ENCODE measurements at regions not wholly inside any gene's neighbourhood (a gene's known extent, or its start where the extent isn't known, plus 50 kb on each side); places are given as distances from the start of the nearest gene placed in this dataset.

DNA sequence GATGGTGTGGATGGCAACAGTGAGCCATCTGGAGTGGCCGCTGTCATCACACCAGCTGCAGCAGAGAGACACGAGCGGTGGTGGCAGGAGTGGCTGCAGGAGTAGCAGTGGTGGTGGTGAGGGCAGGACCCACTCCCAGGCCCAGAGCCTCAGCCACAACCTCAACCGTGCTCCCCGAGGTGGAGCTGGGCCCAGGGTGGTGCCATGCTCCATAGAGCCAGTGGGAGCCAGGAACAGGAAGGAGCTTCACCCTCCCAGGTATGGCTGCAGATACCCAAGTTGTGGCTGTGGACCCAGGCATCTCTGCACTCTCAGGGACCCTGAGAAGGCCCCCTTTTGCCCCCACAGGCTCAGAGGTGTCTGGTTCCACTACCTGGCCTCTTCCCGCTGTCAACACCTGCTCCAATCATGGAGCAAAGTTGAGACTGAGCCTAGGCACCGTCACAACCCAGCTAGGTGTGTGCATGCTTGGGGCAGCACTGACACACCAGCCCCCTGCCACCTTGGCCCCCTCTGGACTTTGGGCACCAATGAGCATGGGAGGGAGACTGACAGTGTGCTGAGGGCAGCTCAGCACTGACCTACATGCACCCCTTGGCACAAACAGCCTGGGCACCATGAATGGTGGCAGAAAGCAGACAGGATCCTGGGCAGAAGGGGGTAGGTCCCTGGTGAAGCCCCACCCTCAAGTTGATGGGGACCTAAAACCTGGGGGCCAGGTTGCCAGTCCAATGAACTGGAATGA lies 188.9 kb downstream of the NDUFA10 start:
- Histone ChIP-seq H3K4me3 (no peak overlapping the region), H3K36me3 (peaks cover 0 to 9% (median 0%) of the 10 kb centered on the region in 11 experiments; a peak in 3 of 22 replicates), H3K27ac (no peak overlapping the region), H3K27me3 (no peaks in the 10 kb centered on the region), H4K20me1 (no peaks in the 10 kb centered on the region), H3K9me3 (replicated peaks in 1 of 11) (peaks cover 17 to 52% (median 29%) of the 10 kb centered on the region in 11 experiments), H3K4me2 (no peak overlapping the region), H3K4me1 (peaks cover 0 to 10% (median 2%) of the 10 kb centered on the region in 10 experiments; a peak in 6 of 20 replicates), H3K9ac (no peak overlapping the region)
- no peak for TF ChIP-seq Cebpa-rat (IDR thresholded peaks at IDR 0.05)

DNA sequence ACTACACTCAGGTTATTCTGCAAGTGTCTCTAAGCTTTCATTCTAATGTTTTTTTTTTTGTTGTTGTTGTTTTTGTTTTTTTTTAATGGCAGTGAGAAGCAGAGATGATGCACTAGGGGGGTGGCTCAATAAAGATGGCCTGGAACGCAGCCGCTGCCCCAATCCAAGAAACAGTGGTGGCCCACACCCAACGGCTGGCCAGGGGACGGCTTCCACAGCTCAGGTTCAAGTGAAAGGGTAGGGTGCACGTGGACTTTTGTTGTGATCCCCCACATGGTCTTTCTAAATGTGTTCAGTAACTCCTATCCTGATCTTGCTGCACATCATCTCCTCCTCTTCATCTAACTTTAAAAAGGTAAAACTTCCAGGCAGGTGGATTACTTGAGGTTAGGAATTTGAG lies 190.1 kb downstream of the NDUFA10 start:
- H3K4me1 ChIP-seq: peaks cover 0 to 16% (median 8%) of the 10 kb centered on the region in 10 experiments; a peak in 12 of 20 replicates
- H3K27me3 ChIP-seq: no peaks in the 10 kb centered on the region
- H3K9me3 ChIP-seq (replicated peaks in 1 of 11): peaks cover 17 to 52% (median 29%) of the 10 kb centered on the region in 11 experiments
- peaks cover 0 to 9% (median 0%) of the 10 kb centered on the region in 11 experiments; a peak in 3 of 22 replicates for H3K36me3 ChIP-seq
- no peak overlapping the region for H3K9ac ChIP-seq
- no peak overlapping the region for H3K27ac ChIP-seq
- no peak overlapping the region for H3K4me2 ChIP-seq
- no peak overlapping the region for H3K4me3 ChIP-seq
- TF ChIP-seq Cebpa-rat (IDR thresholded peaks at IDR 0.05): no peak
- H4K20me1 ChIP-seq: no peaks in the 10 kb centered on the region

DNA sequence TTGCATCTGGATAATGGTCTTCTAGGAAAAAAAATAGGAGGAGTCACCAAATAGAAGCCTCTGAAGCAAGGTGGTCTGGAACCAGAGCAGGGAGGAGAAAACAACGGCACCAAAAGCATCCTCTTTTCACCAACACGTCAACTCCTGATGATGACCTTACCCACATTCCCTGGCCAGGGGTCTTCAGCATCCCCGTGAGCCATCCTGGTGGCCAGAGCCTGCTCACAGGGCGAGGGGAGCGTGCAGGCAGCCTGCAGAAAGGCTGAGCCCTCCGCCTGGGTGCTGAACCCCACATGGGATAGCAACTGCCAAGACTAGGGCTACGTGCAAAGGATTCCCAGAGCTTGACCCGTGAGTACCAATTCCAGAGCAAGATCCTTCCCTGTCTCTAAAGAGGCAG lies 191.0 kb downstream of the NDUFA10 start:
- Histone ChIP-seq H4K20me1 (no peaks in the 10 kb centered on the region), H3K9me3 (replicated peaks in 1 of 11) (peaks cover 17 to 49% (median 29%) of the 10 kb centered on the region in 11 experiments), H3K9ac (no peak overlapping the region), H3K27me3 (no peaks in the 10 kb centered on the region), H3K4me3 (no peak overlapping the region), H3K36me3 (peaks cover 0 to 9% (median 0%) of the 10 kb centered on the region in 11 experiments; a peak in 3 of 22 replicates), H3K4me2 (no peak overlapping the region), H3K27ac (no peak overlapping the region), H3K4me1 (peaks cover 0 to 25% (median 15%) of the 10 kb centered on the region in 10 experiments; a peak in 17 of 20 replicates)
- no peak for TF ChIP-seq Cebpa-rat (IDR thresholded peaks at IDR 0.05)

DNA sequence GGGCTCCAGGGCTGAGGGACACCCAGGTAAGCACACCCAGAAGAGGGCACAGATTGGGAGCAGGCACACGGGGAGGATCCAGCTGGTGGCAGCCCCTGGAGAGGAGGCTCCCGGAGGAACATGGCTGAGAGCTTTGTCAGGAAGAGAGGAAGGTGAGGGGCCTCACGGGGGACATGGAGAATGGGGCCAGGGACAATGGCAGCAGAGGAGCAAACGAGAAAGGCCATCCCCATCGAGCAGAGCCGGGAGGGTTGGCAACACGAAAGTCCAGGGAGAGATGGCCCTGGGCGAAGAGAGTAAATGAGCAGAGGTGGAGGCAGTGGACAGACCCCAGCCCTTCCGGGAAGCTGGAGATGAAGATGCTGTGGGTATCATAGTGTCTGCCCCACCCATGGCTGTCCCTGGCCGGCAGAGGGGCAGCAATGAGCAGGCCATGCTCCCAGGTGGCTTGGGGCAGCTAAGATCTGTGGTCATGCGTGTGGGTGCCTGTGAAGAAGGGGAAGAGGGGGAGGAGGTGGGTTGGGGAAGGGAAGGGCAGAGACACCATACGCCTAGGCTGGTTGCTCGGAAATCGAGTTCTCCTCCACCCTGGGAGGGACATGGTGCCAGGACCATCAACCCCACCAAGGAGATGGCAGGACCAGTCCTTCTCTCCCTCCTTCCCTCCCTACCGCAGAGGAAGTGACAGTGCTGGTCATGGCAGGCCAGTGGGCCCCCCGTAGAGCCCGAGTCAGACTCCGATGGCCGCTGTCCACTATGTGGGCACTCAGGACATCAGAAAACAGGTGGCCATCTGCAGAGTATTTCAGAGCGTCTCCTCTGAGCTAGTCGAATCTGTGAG lies 191.7 kb downstream of the NDUFA10 start:
- peaks cover 17 to 48% (median 29%) of the 10 kb centered on the region in 11 experiments for H3K9me3 ChIP-seq (replicated peaks in 1 of 11)
- no peak overlapping the region for H3K4me2 ChIP-seq
- H3K27me3 ChIP-seq: no peaks in the 10 kb centered on the region
- peaks cover 0 to 9% (median 0%) of the 10 kb centered on the region in 11 experiments; a peak in 3 of 22 replicates for H3K36me3 ChIP-seq
- H4K20me1 ChIP-seq: no peaks in the 10 kb centered on the region
- peaks cover 0 to 30% (median 20%) of the 10 kb centered on the region in 10 experiments; a peak in 17 of 20 replicates for H3K4me1 ChIP-seq
- no peak for TF ChIP-seq Cebpa-rat (IDR thresholded peaks at IDR 0.05)
- H3K9ac ChIP-seq: no peak overlapping the region
- no peak overlapping the region for H3K27ac ChIP-seq
- no peak overlapping the region for H3K4me3 ChIP-seq

DNA sequence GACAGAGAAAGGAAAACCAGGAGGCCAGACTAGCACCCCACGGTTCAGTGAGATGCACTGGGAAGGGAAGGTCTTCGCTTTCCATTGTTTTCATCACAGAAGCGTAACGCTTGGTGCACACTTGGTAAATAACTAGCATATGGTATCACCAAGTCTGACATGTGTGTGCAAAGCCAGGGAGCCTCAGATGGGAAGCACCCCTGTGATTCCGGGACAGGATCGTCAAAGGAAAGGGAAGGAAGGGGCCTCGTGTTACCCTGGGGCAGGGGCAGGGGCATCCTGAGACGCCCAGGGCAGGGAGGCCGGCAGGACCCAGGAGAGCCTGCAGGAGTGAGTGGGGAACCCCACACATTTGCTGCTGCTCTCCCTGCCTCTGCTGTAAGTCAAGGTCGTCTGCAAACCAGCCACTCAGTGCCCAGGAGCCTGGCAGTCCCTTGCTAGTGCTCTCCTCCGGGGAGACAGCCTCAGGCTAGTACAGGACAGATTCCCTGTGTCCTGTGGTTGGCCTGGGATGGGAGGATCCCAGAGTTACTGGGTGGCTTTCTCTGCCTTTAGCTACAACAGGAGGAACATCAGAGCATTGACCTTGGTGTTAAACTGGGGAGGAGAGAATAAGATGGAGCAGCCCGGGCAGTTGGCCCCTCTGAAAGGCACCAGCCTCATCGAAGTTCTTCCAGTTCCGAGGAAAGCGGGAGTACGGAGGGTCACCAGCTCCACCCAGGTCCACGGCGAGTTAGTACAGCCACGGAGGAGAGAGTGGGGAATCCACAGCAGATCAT lies 192.5 kb downstream of the NDUFA10 start:
- H3K4me1 ChIP-seq: peaks cover 0 to 30% (median 21%) of the 10 kb centered on the region in 10 experiments; a peak in 17 of 20 replicates
- no peaks in the 10 kb centered on the region for H4K20me1 ChIP-seq
- no peak overlapping the region for H3K9ac ChIP-seq
- no peak overlapping the region for H3K4me3 ChIP-seq
- peaks cover 0 to 9% (median 0%) of the 10 kb centered on the region in 11 experiments; a peak in 3 of 22 replicates for H3K36me3 ChIP-seq
- no peak for TF ChIP-seq Cebpa-rat (IDR thresholded peaks at IDR 0.05)
- no peak overlapping the region for H3K27ac ChIP-seq
- H3K27me3 ChIP-seq: no peaks in the 10 kb centered on the region
- H3K4me2 ChIP-seq: peak overlapping the region in 6 of 11 experiments; percentile 3 to 24 (median 14); a peak in 6 of 22 replicates
- peaks cover 17 to 47% (median 29%) of the 10 kb centered on the region in 11 experiments for H3K9me3 ChIP-seq (replicated peaks in 1 of 11)

DNA sequence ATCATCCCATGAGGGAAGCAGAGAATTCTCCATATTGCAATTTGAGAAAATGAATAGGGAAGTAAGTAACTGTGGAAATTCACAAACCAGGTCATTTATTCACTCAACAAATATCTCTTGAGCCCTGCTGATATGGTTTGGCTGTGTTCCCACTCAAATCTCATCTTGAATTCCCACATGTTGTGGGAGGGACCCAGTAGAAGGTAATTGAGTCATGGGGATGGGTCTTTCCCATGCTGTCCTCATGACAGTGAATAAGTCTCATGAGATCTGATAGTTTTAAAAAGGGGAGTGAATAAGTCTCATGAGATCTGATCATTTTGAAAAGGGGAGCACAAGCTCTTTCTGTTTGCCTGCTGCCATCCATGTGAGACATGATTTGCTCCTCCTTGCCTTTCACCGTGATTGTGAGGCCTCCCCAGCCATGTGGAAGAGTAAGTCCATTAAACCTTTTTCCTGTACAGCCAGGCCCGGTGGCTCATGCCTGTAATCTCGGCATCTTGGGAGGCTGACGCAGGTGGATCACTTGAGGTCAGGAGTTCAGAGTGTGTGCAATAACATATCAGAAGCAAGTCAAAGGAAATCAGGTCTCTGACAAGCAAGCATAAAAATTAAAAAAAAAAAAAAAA lies 193.2 kb downstream of the NDUFA10 start:
- H4K20me1 ChIP-seq: no peaks in the 10 kb centered on the region
- H3K27me3 ChIP-seq: no peaks in the 10 kb centered on the region
- no peak for TF ChIP-seq Cebpa-rat (IDR thresholded peaks at IDR 0.05)
- no peak overlapping the region for H3K4me3 ChIP-seq
- no peak overlapping the region for H3K27ac ChIP-seq
- peaks cover 0 to 30% (median 21%) of the 10 kb centered on the region in 10 experiments; a peak in 17 of 20 replicates for H3K4me1 ChIP-seq
- H3K4me2 ChIP-seq: peak overlapping the region in 3 of 11 experiments; percentile 9 to 26 (median 18); a peak in 2 of 22 replicates
- H3K36me3 ChIP-seq: peaks cover 0 to 9% (median 0%) of the 10 kb centered on the region in 11 experiments; a peak in 3 of 22 replicates
- H3K9ac ChIP-seq: no peak overlapping the region
- peaks cover 15 to 44% (median 28%) of the 10 kb centered on the region in 11 experiments for H3K9me3 ChIP-seq (replicated peaks in 1 of 11)

DNA sequence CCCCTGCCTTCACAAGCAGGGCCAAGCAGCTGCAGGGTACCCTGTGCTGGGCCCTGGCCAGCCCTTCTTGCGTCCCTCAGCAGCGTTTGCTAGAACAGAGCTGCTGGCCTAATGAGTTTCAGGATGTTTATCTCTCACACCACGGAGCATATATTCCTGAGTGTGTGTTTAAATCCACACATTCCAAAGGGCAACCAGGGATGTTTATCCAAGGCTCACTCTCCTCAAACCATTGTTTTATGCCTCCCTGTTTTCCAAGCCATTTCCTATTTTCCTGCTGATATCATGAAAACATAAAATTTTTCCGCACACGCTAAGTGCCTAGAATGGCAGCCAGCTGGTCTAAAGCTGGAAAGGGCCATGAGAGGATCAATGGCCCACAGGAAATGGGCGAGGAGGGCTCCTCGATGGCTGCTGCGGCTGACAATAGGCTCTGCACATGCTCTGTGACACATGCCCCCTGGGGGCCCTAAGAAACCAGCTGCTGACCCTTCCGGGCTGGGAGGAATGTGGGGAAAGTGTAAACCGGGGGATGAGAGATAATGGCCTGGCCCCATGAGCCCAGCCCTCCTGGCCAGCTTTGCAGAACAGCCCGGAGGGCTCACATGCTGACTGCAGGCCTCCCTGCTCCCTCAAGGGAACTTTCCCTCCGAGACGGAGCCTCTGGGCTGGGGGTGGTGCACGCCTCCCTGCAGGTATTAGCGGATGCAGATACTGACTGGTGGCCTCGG lies 194.0 kb downstream of the NDUFA10 start:
- Histone ChIP-seq H3K4me3 (no peak overlapping the region), H3K36me3 (0 out of 22 replicates have a peak, but pooled peaks cover 0 to 1% (median 0%) of the 10 kb centered on the region in 11 experiments), H3K27me3 (no peaks in the 10 kb centered on the region), H4K20me1 (no peaks in the 10 kb centered on the region), H3K27ac (no peak overlapping the region), H3K4me1 (peaks cover 0 to 30% (median 21%) of the 10 kb centered on the region in 10 experiments; a peak in 17 of 20 replicates), H3K4me2 (peak overlapping the region in 2 of 11 experiments; percentile 26 to 37; a peak in 1 of 22 replicates), H3K9me3 (replicated peaks in 1 of 11) (peaks cover 6 to 36% (median 19%) of the 10 kb centered on the region in 11 experiments), H3K9ac (no peak overlapping the region)
- no peak for TF ChIP-seq Cebpa-rat (IDR thresholded peaks at IDR 0.05)
